ENCODE measurements at regions not wholly inside any gene's neighbourhood (a gene's known extent, or its start where the extent isn't known, plus 50 kb on each side); places are given as distances from the start of the nearest gene placed in this dataset.
"Not testable (repeated sequence)": the region's sequence is repeated elsewhere in the genome, so short reads cannot be mapped to it uniquely, and the experiment has no call there.

GRCh38 chr20:48139262-48140041 lies 354.2 kb upstream of the SULF2 start:
- no peak for DNase-seq
- 80 to 81% methylated on average over 6 of the region's 6 CpGs for WGBS, 2 donors
- no peak for ATAC-seq
- Histone ChIP-seq H3K36me3 (replicated peaks in 1 of 2; ENCODE audit: insufficient read depth in 1 of 2, low read depth in 2 of 2) (no peaks in the 10 kb centered on the region), H3K9me3 (no peaks in the 10 kb centered on the region), H3K27me3 (no peaks in the 10 kb centered on the region), H3K27ac (no peak overlapping the region), H3K4me1 (no peaks in the 10 kb centered on the region), H3K4me3 (no peak overlapping the region)
- TF ChIP-seq CTCF (IDR thresholded peaks at IDR 0.05) = no peak
- TF ChIP-seq POLR2A (IDR thresholded peaks at IDR 0.05) = no peak
- intact Hi-C loops (cut with DNase I) = no loop called here

GRCh38 chr20:48132834-48133233 lies 347.6 kb upstream of the SULF2 start:
- intact Hi-C loops (cut with DNase I) = no loop called here
- H3K4me3 ChIP-seq = no peak overlapping the region
- H3K36me3 ChIP-seq (replicated peaks in 1 of 2; ENCODE audit: insufficient read depth in 1 of 2, low read depth in 2 of 2) = no peaks in the 10 kb centered on the region
- H3K9me3 ChIP-seq = no peaks in the 10 kb centered on the region
- H3K4me1 ChIP-seq = no peaks in the 10 kb centered on the region
- no peak for TF ChIP-seq POLR2A (IDR thresholded peaks at IDR 0.05)
- TF ChIP-seq CTCF (IDR thresholded peaks at IDR 0.05) = no peak
- H3K27ac ChIP-seq = no peak overlapping the region
- DNase-seq = no peak
- ATAC-seq = no peak
- no peaks in the 10 kb centered on the region for H3K27me3 ChIP-seq

DNA sequence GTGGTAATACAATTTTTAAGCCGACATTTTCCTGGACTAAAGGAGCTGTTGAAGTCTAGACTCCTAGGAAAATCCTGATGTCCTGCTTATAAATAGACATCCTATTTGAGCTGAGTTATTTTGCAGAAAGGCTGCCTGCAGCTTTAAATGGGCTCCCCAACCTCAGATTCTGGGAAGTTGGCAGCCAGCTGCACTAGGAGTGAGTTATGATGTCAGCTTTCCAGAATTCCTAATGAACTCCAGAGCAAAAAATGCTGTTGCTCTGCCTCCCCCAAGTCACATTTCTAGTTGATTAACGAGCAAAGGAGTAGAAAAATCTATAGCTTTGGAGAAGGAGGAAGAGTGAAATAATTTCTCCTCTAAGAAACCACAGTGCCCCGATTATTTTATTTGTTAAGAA lies 346.3 kb upstream of the SULF2 start:
- DNase-seq (no peak), ATAC-seq (no peak)
- no peaks in the 10 kb centered on the region for H3K36me3 ChIP-seq (replicated peaks in 1 of 2; ENCODE audit: insufficient read depth in 1 of 2, low read depth in 2 of 2)
- no peak overlapping the region for H3K4me3 ChIP-seq
- WGBS, 2 donors = 33% methylated on average over 3 of the region's 3 CpGs
- TF ChIP-seq POLR2A (IDR thresholded peaks at IDR 0.05) (no peak), CTCF (IDR thresholded peaks at IDR 0.05) (no peak)
- no peaks in the 10 kb centered on the region for H3K27me3 ChIP-seq
- H3K27ac ChIP-seq = no peak overlapping the region
- H3K9me3 ChIP-seq = no peaks in the 10 kb centered on the region
- no peaks in the 10 kb centered on the region for H3K4me1 ChIP-seq
- intact Hi-C loops (cut with DNase I) = no loop called here

DNA sequence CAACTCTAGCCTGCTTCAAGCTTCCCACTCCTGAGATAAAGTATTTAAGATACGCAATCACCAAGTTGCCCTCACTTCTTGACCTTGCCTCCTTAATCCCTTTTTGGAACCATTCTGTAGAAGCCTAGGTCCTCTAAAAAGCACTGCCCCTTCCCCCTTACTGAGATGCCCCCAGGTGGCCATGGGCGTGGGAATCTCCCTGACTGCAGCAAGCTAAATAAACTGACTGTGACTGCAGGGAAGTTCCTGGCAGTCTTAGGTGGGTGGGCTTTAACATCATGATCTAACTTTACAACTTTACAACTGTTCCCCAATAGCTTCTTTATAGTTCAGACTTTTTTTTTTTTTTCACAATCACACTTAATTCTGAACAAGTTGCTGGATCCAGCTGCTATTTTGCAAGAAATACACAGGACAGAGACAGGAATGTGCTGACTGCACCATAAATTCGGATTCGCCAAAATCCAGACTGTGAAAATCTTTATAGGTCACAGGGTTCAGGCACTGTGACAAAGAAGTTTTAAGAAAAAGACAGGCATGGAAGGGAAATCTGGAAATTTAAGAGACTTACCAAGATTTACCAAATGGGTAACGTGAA lies 344.2 kb upstream of the SULF2 start:
- Histone ChIP-seq H3K27me3 (no peaks in the 10 kb centered on the region), H3K36me3 (replicated peaks in 1 of 2; ENCODE audit: insufficient read depth in 1 of 2, low read depth in 2 of 2) (no peaks in the 10 kb centered on the region), H3K4me1 (no peaks in the 10 kb centered on the region), H3K27ac (no peak overlapping the region), H3K9me3 (no peaks in the 10 kb centered on the region), H3K4me3 (no peak overlapping the region)
- ATAC-seq = no peak
- DNase-seq = no peak
- 63 to 67% methylated on average over 5 of the region's 5 CpGs for WGBS, 2 donors
- intact Hi-C loops (cut with DNase I) = no loop called here
- TF ChIP-seq CTCF (IDR thresholded peaks at IDR 0.05) (no peak), POLR2A (IDR thresholded peaks at IDR 0.05) (no peak)

GRCh38 chr20:48128436-48128835 lies 343.2 kb upstream of the SULF2 start:
- no peaks in the 10 kb centered on the region for H3K4me1 ChIP-seq
- H3K27ac ChIP-seq = no peak overlapping the region
- TF ChIP-seq CTCF (IDR thresholded peaks at IDR 0.05) (no peak), POLR2A (IDR thresholded peaks at IDR 0.05) (no peak)
- no peaks in the 10 kb centered on the region for H3K36me3 ChIP-seq (replicated peaks in 1 of 2; ENCODE audit: insufficient read depth in 1 of 2, low read depth in 2 of 2)
- H3K9me3 ChIP-seq = no peaks in the 10 kb centered on the region
- ATAC-seq (no peak), DNase-seq (no peak)
- WGBS, 2 donors = 81 to 82% methylated on average over 3 of the region's 3 CpGs
- intact Hi-C loops (cut with DNase I) = no loop called here
- H3K27me3 ChIP-seq = no peaks in the 10 kb centered on the region
- no peak overlapping the region for H3K4me3 ChIP-seq

GRCh38 chr20:48127964-48128363 lies 342.7 kb upstream of the SULF2 start:
- WGBS, 2 donors = 78% methylated on average over 10 of the region's 10 CpGs
- H3K27ac ChIP-seq; H3K4me1 ChIP-seq; ATAC-seq; intact Hi-C loops (cut with DNase I); H3K9me3 ChIP-seq; H3K36me3 ChIP-seq (replicated peaks in 1 of 2; ENCODE audit: insufficient read depth in 1 of 2, low read depth in 2 of 2); H3K27me3 ChIP-seq; DNase-seq; H3K4me3 ChIP-seq: not testable (repeated sequence)

DNA sequence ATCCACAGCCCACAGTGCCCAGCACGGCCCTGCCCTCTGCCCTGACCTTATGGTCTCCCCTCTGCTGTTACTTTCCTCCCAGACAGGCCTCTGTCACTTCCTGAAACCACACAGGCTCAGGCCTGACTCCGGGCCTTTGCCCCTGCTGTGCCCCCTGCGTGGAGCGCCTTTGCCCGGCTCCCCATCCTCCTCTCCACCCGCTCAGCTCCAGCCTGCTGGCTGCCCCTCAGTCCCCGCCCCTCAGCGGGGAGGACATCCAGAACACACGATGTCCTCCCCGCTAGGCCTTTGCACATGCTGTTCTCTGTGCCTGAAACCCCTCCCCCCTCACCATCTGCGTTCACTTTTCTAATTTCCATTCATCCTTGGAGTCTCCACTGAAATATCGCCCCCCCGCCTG lies 341.9 kb upstream of the SULF2 start:
- H3K4me1 ChIP-seq; H3K36me3 ChIP-seq (replicated peaks in 1 of 2; ENCODE audit: insufficient read depth in 1 of 2, low read depth in 2 of 2); H3K9me3 ChIP-seq; intact Hi-C loops (cut with DNase I); H3K27me3 ChIP-seq; ATAC-seq; H3K4me3 ChIP-seq; DNase-seq; H3K27ac ChIP-seq: not testable (repeated sequence)
- WGBS, 2 donors = 73 to 80% methylated on average over 11 to 13 of the region's 13 CpGs

Measured in body of pancreas (tissue), 4 donors.